ENCODE measurements at regions not wholly inside any gene's neighbourhood (a gene's known extent, or its start where the extent isn't known, plus 50 kb on each side); places are given as distances from the start of the nearest gene placed in this dataset.

GRCh38 chr17:27977751-27978688 lies 64.5 kb upstream of the NLK start:
- TF ChIP-seq POLR2A (IDR thresholded peaks at IDR 0.05; ENCODE audit: low read depth, low read length) (no peak), POLR2AphosphoS5 (IDR thresholded peaks at IDR 0.05; ENCODE audit: low read depth, low read length) (no peak)

All from GM12892 (cell line).